ENCODE measurements at regions not wholly inside any gene's neighbourhood (a gene's known extent, or its start where the extent isn't known, plus 50 kb on each side); places are given as distances from the start of the nearest gene placed in this dataset.

DNA sequence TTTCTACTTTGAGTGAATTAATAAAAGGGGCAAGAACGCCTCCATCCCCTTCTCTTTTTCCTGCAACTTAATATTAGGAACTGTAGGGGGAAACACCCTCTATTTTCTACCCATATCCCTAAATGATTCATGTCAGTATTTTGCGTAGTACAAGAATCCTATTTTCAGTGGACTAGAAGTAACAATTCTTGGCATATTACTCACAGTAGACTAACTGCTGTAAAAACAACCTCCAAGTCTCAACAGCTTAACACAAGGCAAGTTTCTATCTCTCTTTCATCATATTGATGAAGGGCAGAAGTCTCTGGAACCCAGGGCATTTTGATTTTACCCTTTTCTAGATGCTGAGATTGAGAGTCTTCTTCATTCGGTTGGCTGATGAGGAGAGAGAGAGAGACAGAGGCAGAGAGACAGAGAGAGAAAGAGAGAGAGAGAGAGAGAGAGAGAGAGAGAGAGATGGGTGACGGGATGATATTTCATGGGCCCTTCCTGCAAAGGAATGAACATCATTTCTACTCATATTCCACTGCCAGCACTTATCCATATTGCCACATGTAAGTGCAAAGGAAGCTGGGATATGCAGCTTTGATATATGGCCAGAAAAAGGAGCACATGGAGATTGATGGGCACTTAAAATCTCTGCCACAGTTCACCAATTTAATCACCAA lies 481.6 kb downstream of the LPIN1 start:
- no peak for DNase-seq (ENCODE audit: low spot score, unreplicated experiment)
- Mint-ChIP-seq H3K4me1 (ENCODE audit: low read depth) (no peaks in the 10 kb centered on the region), H3K27me3 (peaks cover 3% of the 10 kb centered on the region), H3K4me3 (ENCODE audit: low read depth) (no peak overlapping the region), H3K9me3 (ENCODE audit: low read depth) (peaks cover 16% of the 10 kb centered on the region), H3K36me3 (ENCODE audit: insufficient read depth) (peaks cover 2% of the 10 kb centered on the region), H3K27ac (no peak overlapping the region)
- TF ChIP-seq CTCF (IDR thresholded peaks at IDR 0.05; ENCODE audit: unreplicated experiment): no peak

GRCh38 chr2:12231288-12231687 lies 484.9 kb downstream of the LPIN1 start:
- H3K4me1 Mint-ChIP-seq (ENCODE audit: low read depth): peaks cover under 1% of the 10 kb centered on the region
- peaks cover 5% of the 10 kb centered on the region for H3K27me3 Mint-ChIP-seq
- H3K36me3 Mint-ChIP-seq (ENCODE audit: insufficient read depth): no peaks in the 10 kb centered on the region
- TF ChIP-seq CTCF (IDR thresholded peaks at IDR 0.05; ENCODE audit: unreplicated experiment): no peak
- H3K9me3 Mint-ChIP-seq (ENCODE audit: low read depth): no peaks in the 10 kb centered on the region
- no peak overlapping the region for H3K4me3 Mint-ChIP-seq (ENCODE audit: low read depth)
- no peak for DNase-seq (ENCODE audit: low spot score, unreplicated experiment)
- H3K27ac Mint-ChIP-seq: no peak overlapping the region

GRCh38 chr2:12232876-12233275 lies 483.9 kb upstream of the TRIB2 start:
- TF ChIP-seq CTCF (IDR thresholded peaks at IDR 0.05; ENCODE audit: unreplicated experiment): no peak
- no peak overlapping the region for H3K27ac Mint-ChIP-seq

GRCh38 chr2:12236136-12236844 lies 480.4 kb upstream of the TRIB2 start:
- H3K36me3 Mint-ChIP-seq (ENCODE audit: insufficient read depth): no peaks in the 10 kb centered on the region
- no peak overlapping the region for H3K4me3 Mint-ChIP-seq (ENCODE audit: low read depth)
- no peaks in the 10 kb centered on the region for H3K9me3 Mint-ChIP-seq (ENCODE audit: low read depth)
- H3K27ac Mint-ChIP-seq: no peak overlapping the region
- H3K27me3 Mint-ChIP-seq: peaks cover 3% of the 10 kb centered on the region
- no peak for DNase-seq (ENCODE audit: low spot score, unreplicated experiment)
- TF ChIP-seq CTCF (IDR thresholded peaks at IDR 0.05; ENCODE audit: unreplicated experiment): no peak
- peaks cover 5% of the 10 kb centered on the region for H3K4me1 Mint-ChIP-seq (ENCODE audit: low read depth)

More at GRCh38 chr2:12232876-12233275, 483.9 kb upstream of the TRIB2 start:
- DNase-seq (ENCODE audit: low spot score, unreplicated experiment): no peak
- peaks cover 5% of the 10 kb centered on the region for H3K4me1 Mint-ChIP-seq (ENCODE audit: low read depth)
- peaks cover 5% of the 10 kb centered on the region for H3K27me3 Mint-ChIP-seq
- H3K4me3 Mint-ChIP-seq (ENCODE audit: low read depth): no peak overlapping the region
- no peaks in the 10 kb centered on the region for H3K9me3 Mint-ChIP-seq (ENCODE audit: low read depth)
- H3K36me3 Mint-ChIP-seq (ENCODE audit: insufficient read depth): no peaks in the 10 kb centered on the region

GRCh38 chr2:12240206-12240605 lies 476.5 kb upstream of the TRIB2 start:
- Mint-ChIP-seq H3K4me1 (ENCODE audit: low read depth) (peaks cover 5% of the 10 kb centered on the region), H3K36me3 (ENCODE audit: insufficient read depth) (no peaks in the 10 kb centered on the region), H3K27me3 (peaks cover 3% of the 10 kb centered on the region), H3K27ac (no peak overlapping the region), H3K4me3 (ENCODE audit: low read depth) (no peak overlapping the region), H3K9me3 (ENCODE audit: low read depth) (no peaks in the 10 kb centered on the region)
- DNase-seq (ENCODE audit: low spot score, unreplicated experiment): no peak
- TF ChIP-seq CTCF (IDR thresholded peaks at IDR 0.05; ENCODE audit: unreplicated experiment): no peak

Data from progenitor cell of endocrine pancreas (in vitro differentiated cells).